ENCODE measurements at regions not wholly inside any gene's neighbourhood (a gene's known extent, or its start where the extent isn't known, plus 50 kb on each side); places are given as distances from the start of the nearest gene placed in this dataset.

DNA sequence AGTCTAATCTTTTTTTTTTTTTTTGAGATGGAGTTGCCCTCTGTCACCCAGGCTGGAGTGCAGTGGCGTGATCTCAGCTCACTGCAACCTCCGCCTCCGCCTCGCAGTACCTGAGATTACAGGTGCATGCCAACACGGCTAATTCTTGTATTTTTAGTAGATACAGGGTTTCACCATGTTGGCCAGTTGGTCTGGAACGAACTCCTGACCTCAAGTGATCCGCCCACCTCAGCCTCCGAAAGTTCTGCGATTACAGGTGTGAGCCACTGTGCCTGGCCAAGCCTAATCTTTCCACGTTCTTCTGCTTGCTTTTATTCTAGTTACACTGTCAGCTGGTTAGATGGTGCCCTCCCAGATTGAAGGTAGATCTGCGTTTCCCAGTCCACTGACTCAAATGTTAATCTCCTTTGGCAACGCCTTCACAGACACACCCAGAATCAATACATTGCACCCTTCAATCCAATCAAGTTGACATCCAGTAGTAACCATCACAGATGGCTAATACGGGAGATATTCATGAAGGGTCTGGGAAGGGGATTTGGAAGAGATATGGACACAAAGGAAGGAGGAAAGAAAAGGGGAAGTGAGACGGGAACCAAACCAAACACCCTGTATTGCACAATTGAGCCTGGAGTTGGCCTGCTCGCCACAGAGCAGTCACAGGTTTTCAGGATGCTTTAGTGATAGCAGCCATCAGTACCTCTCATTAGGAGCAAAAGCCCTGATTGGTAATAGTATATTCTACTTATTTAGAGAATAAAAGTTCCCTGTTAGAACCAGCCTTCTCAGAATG is 229.8 kb downstream of the PIK3C3 start:
- Histone ChIP-seq H4K91ac (ENCODE audit: low read length) (no peak overlapping the region), H3K79me1 (replicated peaks; ENCODE audit: low read length, poor library complexity, severe bottlenecking) (no peaks in the 10 kb centered on the region), H3K23ac (ENCODE audit: low read length in 2 of 2) (no peak overlapping the region), H3K14ac (ENCODE audit: low read length in 2 of 2) (no peak overlapping the region), H3K4ac (ENCODE audit: low read depth in 1 of 2, low read length in 2 of 2) (no peak overlapping the region), H3K18ac (ENCODE audit: low read depth in 1 of 2, low read length in 2 of 2) (no peak overlapping the region), H3K36me3 (ENCODE audit: control insufficient read depth in 1 of 2, insufficient read depth in 2 of 2, low read depth in 1 of 2, low read length in 2 of 2) (no peaks in the 10 kb centered on the region), H3K9me3 (ENCODE audit: control insufficient read depth, low read length) (peaks cover 6% of the 10 kb centered on the region), H3K9ac (ENCODE audit: low read length) (no peak overlapping the region), H3K4me1 (ENCODE audit: control insufficient read depth, insufficient read depth, low read depth, low read length) (peaks cover 5% of the 10 kb centered on the region), H2AFZ (ENCODE audit: low read depth, low read length) (no peak overlapping the region), H3K4me2 (ENCODE audit: low read length, poor library complexity, severe bottlenecking) (no peak overlapping the region), H2BK5ac (ENCODE audit: low read depth, low read length, poor library complexity, severe bottlenecking) (no peak overlapping the region), H3K4me3 (ENCODE audit: insufficient read depth in 1 of 2, low read depth in 1 of 2, low read length in 2 of 2) (no peak overlapping the region), H2BK12ac (ENCODE audit: low read length in 2 of 2) (peak overlapping the region in 1 of 2 experiments; percentile 21), H2BK15ac (ENCODE audit: low read depth, poor library complexity, severe bottlenecking) (no peak overlapping the region), H4K8ac (ENCODE audit: low read length) (no peak overlapping the region), H3K27ac (ENCODE audit: low read length, poor library complexity, severe bottlenecking) (no peak overlapping the region), H2AK5ac (ENCODE audit: low read length, severe bottlenecking) (no peak overlapping the region), H3K27me3 (ENCODE audit: control insufficient read depth in 1 of 2, insufficient read depth in 1 of 2, low read length in 2 of 2) (no peaks in the 10 kb centered on the region), H2BK120ac (ENCODE audit: low read depth, low read length) (no peak overlapping the region)
- DNase-seq = no peak
- 96% methylated on average over 15 of the region's 15 CpGs for WGBS

DNA sequence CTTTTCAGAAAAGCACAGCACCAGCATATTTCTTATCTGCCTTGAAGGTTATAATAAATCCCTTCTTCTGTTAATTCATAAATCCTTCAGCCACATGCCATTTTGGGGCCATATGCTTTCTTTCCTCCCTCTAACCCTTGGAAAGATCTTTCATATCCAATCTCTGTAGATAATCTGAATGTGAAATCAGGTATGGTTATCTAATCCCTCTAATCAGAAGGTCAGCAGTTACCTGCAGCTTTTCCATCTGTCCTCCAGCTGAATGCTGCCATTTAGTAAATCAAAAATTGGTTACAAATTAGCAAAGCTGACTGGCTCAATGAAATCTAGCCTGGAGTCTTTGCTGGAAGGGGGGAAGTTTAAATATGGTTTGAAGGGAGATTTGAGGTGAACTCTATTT is 230.5 kb downstream of the PIK3C3 start:
- H3K9ac ChIP-seq (ENCODE audit: low read length) = no peak overlapping the region
- no peak overlapping the region for H2AK5ac ChIP-seq (ENCODE audit: low read length, severe bottlenecking)
- no peak overlapping the region for H3K27ac ChIP-seq (ENCODE audit: low read length, poor library complexity, severe bottlenecking)
- H3K23ac ChIP-seq (ENCODE audit: low read length in 2 of 2) = no peak overlapping the region
- no peak overlapping the region for H4K8ac ChIP-seq (ENCODE audit: low read length)
- H3K4ac ChIP-seq (ENCODE audit: low read depth in 1 of 2, low read length in 2 of 2) = no peak overlapping the region
- H3K79me1 ChIP-seq (replicated peaks; ENCODE audit: low read length, poor library complexity, severe bottlenecking) = no peaks in the 10 kb centered on the region
- H2BK15ac ChIP-seq (ENCODE audit: low read depth, poor library complexity, severe bottlenecking) = no peak overlapping the region
- no peak overlapping the region for H2BK5ac ChIP-seq (ENCODE audit: low read depth, low read length, poor library complexity, severe bottlenecking)
- H3K4me2 ChIP-seq (ENCODE audit: low read length, poor library complexity, severe bottlenecking) = no peak overlapping the region
- H3K9me3 ChIP-seq (ENCODE audit: control insufficient read depth, low read length) = peaks cover 6% of the 10 kb centered on the region
- no peak overlapping the region for H3K4me3 ChIP-seq (ENCODE audit: insufficient read depth in 1 of 2, low read depth in 1 of 2, low read length in 2 of 2)
- H3K27me3 ChIP-seq (ENCODE audit: control insufficient read depth in 1 of 2, insufficient read depth in 1 of 2, low read length in 2 of 2) = no peaks in the 10 kb centered on the region
- no peak for DNase-seq
- no peak overlapping the region for H2BK12ac ChIP-seq (ENCODE audit: low read length in 2 of 2)
- H2BK120ac ChIP-seq (ENCODE audit: low read depth, low read length) = no peak overlapping the region
- H4K91ac ChIP-seq (ENCODE audit: low read length) = no peak overlapping the region
- H3K4me1 ChIP-seq (ENCODE audit: control insufficient read depth, insufficient read depth, low read depth, low read length) = peaks cover 5% of the 10 kb centered on the region
- H3K14ac ChIP-seq (ENCODE audit: low read length in 2 of 2) = no peak overlapping the region
- no peak overlapping the region for H3K18ac ChIP-seq (ENCODE audit: low read depth in 1 of 2, low read length in 2 of 2)
- H3K36me3 ChIP-seq (ENCODE audit: control insufficient read depth in 1 of 2, insufficient read depth in 2 of 2, low read depth in 1 of 2, low read length in 2 of 2) = no peaks in the 10 kb centered on the region
- no peak overlapping the region for H2AFZ ChIP-seq (ENCODE audit: low read depth, low read length)

DNA sequence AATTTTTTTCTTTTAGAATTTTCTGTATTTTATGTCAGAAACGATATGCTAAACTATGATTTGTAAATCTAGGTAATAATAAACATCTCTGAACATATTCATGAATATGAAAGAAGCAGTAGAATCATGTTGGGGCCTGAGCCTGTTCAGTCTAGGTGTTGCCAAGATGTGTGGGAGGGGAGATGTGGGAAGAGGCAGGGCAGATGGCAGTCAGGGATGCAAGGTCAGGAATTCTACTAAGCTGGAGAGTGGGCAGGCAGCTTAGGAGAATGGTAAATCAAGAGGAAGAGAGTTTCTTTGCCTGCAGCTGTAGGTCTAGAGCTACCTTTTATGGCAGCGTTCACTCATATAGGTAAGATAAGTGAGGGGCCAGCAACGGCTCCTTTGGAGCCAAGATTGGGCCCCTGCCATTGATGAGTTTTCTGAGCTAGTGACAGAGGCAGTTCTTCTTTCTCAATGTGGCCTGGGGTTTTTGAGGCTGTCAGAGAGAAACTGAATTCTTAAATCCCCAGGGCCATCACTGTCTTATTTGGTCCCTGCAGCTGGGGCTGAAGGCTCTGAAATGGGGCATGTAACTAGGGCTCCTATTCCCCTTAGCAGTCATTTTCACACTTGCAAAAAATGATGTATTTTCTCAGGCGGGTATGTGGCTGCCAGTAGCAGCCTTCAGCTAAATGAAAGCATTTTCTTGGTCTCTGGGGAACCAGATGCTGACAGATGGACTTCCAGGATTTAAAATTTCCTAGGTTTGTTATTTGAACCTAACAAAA is 232.8 kb downstream of the PIK3C3 start:
- H3K4me2 ChIP-seq (ENCODE audit: low read length, poor library complexity, severe bottlenecking) = no peak overlapping the region

DNA sequence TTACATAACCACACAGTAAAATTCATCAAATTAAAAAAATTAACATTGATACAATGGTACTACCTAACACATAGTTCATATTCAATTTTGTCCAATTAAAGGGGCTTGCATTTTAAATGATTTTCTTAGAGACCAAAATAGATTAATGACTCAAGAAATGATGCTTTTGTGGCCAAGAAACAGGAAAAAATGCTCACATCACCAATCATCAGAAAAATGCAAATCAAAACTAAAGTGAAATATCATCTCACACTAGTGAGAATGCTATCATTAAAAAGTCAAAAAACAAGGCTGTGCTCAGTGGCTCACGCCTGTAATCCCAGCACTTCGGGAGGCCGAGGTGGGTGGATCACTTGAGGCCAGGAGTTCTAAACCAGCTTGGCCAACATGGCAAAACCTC is 235.6 kb downstream of the PIK3C3 start:
- Histone ChIP-seq H2AK5ac (ENCODE audit: low read length, severe bottlenecking) (no peak overlapping the region), H3K9me3 (ENCODE audit: control insufficient read depth, low read length) (peaks cover 6% of the 10 kb centered on the region), H2BK12ac (ENCODE audit: low read length in 2 of 2) (no peak overlapping the region), H3K4me1 (ENCODE audit: control insufficient read depth, insufficient read depth, low read depth, low read length) (no peaks in the 10 kb centered on the region), H4K91ac (ENCODE audit: low read length) (no peak overlapping the region), H3K27me3 (ENCODE audit: control insufficient read depth in 1 of 2, insufficient read depth in 1 of 2, low read length in 2 of 2) (no peaks in the 10 kb centered on the region), H3K18ac (ENCODE audit: low read depth in 1 of 2, low read length in 2 of 2) (no peak overlapping the region), H4K8ac (ENCODE audit: low read length) (no peak overlapping the region), H3K36me3 (ENCODE audit: control insufficient read depth in 1 of 2, insufficient read depth in 2 of 2, low read depth in 1 of 2, low read length in 2 of 2) (no peaks in the 10 kb centered on the region), H2AFZ (ENCODE audit: low read depth, low read length) (no peak overlapping the region), H3K23ac (ENCODE audit: low read length in 2 of 2) (no peak overlapping the region), H3K4ac (ENCODE audit: low read depth in 1 of 2, low read length in 2 of 2) (no peak overlapping the region), H3K27ac (ENCODE audit: low read length, poor library complexity, severe bottlenecking) (no peak overlapping the region), H3K14ac (ENCODE audit: low read length in 2 of 2) (no peak overlapping the region), H2BK15ac (ENCODE audit: low read depth, poor library complexity, severe bottlenecking) (no peak overlapping the region), H3K79me1 (replicated peaks; ENCODE audit: low read length, poor library complexity, severe bottlenecking) (no peaks in the 10 kb centered on the region), H3K4me3 (ENCODE audit: insufficient read depth in 1 of 2, low read depth in 1 of 2, low read length in 2 of 2) (no peak overlapping the region), H3K4me2 (ENCODE audit: low read length, poor library complexity, severe bottlenecking) (no peak overlapping the region), H2BK5ac (ENCODE audit: low read depth, low read length, poor library complexity, severe bottlenecking) (no peak overlapping the region), H2BK120ac (ENCODE audit: low read depth, low read length) (no peak overlapping the region), H3K9ac (ENCODE audit: low read length) (no peak overlapping the region)
- WGBS = 100% methylated on average over 3 of the region's 3 CpGs
- no peak for DNase-seq

More for the DNA sequence above, 232.8 kb downstream of the PIK3C3 start:
- H2BK12ac ChIP-seq (ENCODE audit: low read length in 2 of 2) = no peak overlapping the region
- H3K4me3 ChIP-seq (ENCODE audit: insufficient read depth in 1 of 2, low read depth in 1 of 2, low read length in 2 of 2) = no peak overlapping the region
- H3K27me3 ChIP-seq (ENCODE audit: control insufficient read depth in 1 of 2, insufficient read depth in 1 of 2, low read length in 2 of 2) = no peaks in the 10 kb centered on the region
- no peak overlapping the region for H4K91ac ChIP-seq (ENCODE audit: low read length)
- no peak overlapping the region for H2BK120ac ChIP-seq (ENCODE audit: low read depth, low read length)
- H3K14ac ChIP-seq (ENCODE audit: low read length in 2 of 2) = no peak overlapping the region
- H3K4ac ChIP-seq (ENCODE audit: low read depth in 1 of 2, low read length in 2 of 2) = no peak overlapping the region
- no peaks in the 10 kb centered on the region for H3K79me1 ChIP-seq (replicated peaks; ENCODE audit: low read length, poor library complexity, severe bottlenecking)
- no peak for DNase-seq
- peaks cover 6% of the 10 kb centered on the region for H3K9me3 ChIP-seq (ENCODE audit: control insufficient read depth, low read length)
- no peak overlapping the region for H4K8ac ChIP-seq (ENCODE audit: low read length)
- H3K27ac ChIP-seq (ENCODE audit: low read length, poor library complexity, severe bottlenecking) = no peak overlapping the region
- H2AFZ ChIP-seq (ENCODE audit: low read depth, low read length) = no peak overlapping the region
- no peaks in the 10 kb centered on the region for H3K36me3 ChIP-seq (ENCODE audit: control insufficient read depth in 1 of 2, insufficient read depth in 2 of 2, low read depth in 1 of 2, low read length in 2 of 2)
- H3K18ac ChIP-seq (ENCODE audit: low read depth in 1 of 2, low read length in 2 of 2) = no peak overlapping the region
- no peak overlapping the region for H3K9ac ChIP-seq (ENCODE audit: low read length)
- H2BK15ac ChIP-seq (ENCODE audit: low read depth, poor library complexity, severe bottlenecking) = peak overlapping the region; percentile 44
- H2BK5ac ChIP-seq (ENCODE audit: low read depth, low read length, poor library complexity, severe bottlenecking) = no peak overlapping the region
- no peak overlapping the region for H3K23ac ChIP-seq (ENCODE audit: low read length in 2 of 2)
- H3K4me1 ChIP-seq (ENCODE audit: control insufficient read depth, insufficient read depth, low read depth, low read length) = peaks cover 5% of the 10 kb centered on the region
- 89% methylated on average over 3 of the region's 4 CpGs for WGBS
- H2AK5ac ChIP-seq (ENCODE audit: low read length, severe bottlenecking) = no peak overlapping the region

Data from mesenchymal stem cell (in vitro differentiated cells and primary cell).